ENCODE measurements at regions not wholly inside any gene's neighbourhood (a gene's known extent, or its start where the extent isn't known, plus 50 kb on each side); places are given as distances from the start of the nearest gene placed in this dataset.
"Not testable (repeated sequence)": the region's sequence is repeated elsewhere in the genome, so short reads cannot be mapped to it uniquely, and the experiment has no call there.

DNA sequence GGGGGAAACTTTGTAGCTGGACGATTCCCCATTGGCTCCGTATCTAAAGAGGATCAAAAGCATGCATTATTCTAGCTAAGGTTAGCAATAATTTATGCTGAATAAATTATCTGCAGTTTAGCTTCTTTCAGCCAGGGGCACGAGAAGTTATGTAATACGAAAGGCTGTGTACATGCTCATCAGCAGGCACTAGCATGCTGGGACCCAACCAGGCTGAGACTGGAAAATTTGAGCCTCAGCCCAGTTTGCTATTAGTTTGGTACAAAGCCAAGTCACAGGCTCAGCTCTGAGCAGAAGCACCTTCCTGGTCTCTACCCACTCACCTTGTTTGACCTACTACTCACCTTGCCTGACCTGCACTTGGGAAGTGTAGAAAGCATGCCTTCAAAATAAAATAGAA lies 328.1 kb upstream of the ARID1B start:
- DNase-seq (no peak), ATAC-seq (no peak)
- no peak overlapping the region for H3K4me3 Mint-ChIP-seq
- H3K9me3 Mint-ChIP-seq: peaks cover 4% of the 10 kb centered on the region
- H3K36me3 Mint-ChIP-seq (ENCODE audit: low read depth): no peaks in the 10 kb centered on the region
- no peaks in the 10 kb centered on the region for H3K4me1 Mint-ChIP-seq
- no peaks in the 10 kb centered on the region for H3K27me3 Mint-ChIP-seq
- no peak overlapping the region for H3K27ac Mint-ChIP-seq

DNA sequence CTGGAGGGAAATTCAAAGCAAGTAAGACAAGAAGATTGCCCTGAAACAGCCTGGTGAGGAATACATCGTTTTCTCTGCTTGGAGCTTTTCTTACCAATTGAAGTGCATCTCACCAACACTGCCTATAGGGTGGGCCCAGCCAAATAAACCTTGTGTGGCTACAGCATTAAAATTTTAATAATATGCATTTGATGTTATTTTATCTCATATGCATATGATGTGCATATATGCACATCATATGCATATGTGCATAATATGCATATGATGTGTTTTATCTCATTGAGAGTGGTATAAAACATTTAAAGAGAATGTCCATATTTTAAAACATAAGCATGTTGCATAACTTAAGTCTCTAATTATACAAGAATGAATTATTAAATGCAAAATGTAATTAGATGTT lies 328.6 kb upstream of the ARID1B start:
- Mint-ChIP-seq H3K9me3 (peaks cover 4% of the 10 kb centered on the region), H3K4me1 (no peaks in the 10 kb centered on the region), H3K4me3 (no peak overlapping the region), H3K36me3 (ENCODE audit: low read depth) (no peaks in the 10 kb centered on the region), H3K27ac (no peak overlapping the region), H3K27me3 (no peaks in the 10 kb centered on the region)
- ATAC-seq: no peak
- DNase-seq: no peak

DNA sequence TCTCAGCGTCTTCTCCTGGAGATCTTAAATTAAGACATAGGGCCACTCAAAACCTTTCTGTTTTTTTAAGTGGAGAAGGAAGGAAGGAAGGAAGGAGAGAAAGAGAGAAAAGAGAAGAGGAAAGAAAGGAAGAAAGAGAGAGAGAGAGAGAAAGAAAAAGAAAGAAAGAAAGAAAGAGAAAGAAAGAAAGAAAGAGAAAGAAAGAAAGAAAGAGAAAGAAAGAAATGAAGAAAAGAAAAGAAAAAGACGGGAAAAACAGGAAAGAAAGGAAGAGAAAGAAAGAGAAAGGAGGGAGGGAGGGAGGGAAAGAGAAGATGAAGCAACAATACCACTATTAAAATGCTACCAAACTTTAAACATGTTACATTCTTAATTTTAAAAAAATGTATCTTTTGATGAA lies 336.5 kb upstream of the ARID1B start:
- no peak for DNase-seq
- Mint-ChIP-seq H3K27me3 (no peaks in the 10 kb centered on the region), H3K4me1 (no peaks in the 10 kb centered on the region), H3K36me3 (ENCODE audit: low read depth) (no peaks in the 10 kb centered on the region), H3K27ac (no peak overlapping the region), H3K4me3 (no peak overlapping the region), H3K9me3 (no peaks in the 10 kb centered on the region)
- ATAC-seq: no peak

DNA sequence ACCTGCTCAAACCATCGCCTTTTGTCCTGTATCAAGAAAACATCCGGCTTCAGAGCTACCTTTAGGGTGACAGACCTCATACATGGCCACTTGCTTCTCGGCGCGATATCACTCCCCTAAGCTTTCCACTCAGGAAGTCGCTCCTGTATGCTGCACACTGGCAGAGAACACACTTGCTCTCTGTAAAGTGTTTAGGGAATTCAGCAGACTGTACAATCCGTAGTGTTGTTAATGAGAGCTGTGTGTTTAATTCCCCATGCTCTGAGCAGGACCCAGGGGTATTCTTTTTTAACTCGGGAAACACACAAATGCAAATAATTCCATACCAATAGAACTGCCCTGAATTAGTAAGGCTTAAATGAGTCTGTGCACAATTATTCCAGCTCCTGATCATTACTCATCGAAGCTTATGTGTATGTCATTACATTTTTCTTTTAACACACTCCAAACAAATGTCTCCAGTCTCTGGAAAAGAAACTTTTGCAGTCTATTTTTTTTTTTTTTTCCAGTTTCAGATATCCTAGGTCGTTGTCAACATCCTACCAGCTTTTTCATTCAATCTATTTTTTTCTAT lies 338.7 kb upstream of the ARID1B start:
- DNase-seq (no peak), ATAC-seq (no peak)
- Mint-ChIP-seq H3K4me3 (no peak overlapping the region), H3K27me3 (no peaks in the 10 kb centered on the region), H3K4me1 (no peaks in the 10 kb centered on the region), H3K9me3 (no peaks in the 10 kb centered on the region), H3K36me3 (ENCODE audit: low read depth) (no peaks in the 10 kb centered on the region), H3K27ac (no peak overlapping the region)

DNA sequence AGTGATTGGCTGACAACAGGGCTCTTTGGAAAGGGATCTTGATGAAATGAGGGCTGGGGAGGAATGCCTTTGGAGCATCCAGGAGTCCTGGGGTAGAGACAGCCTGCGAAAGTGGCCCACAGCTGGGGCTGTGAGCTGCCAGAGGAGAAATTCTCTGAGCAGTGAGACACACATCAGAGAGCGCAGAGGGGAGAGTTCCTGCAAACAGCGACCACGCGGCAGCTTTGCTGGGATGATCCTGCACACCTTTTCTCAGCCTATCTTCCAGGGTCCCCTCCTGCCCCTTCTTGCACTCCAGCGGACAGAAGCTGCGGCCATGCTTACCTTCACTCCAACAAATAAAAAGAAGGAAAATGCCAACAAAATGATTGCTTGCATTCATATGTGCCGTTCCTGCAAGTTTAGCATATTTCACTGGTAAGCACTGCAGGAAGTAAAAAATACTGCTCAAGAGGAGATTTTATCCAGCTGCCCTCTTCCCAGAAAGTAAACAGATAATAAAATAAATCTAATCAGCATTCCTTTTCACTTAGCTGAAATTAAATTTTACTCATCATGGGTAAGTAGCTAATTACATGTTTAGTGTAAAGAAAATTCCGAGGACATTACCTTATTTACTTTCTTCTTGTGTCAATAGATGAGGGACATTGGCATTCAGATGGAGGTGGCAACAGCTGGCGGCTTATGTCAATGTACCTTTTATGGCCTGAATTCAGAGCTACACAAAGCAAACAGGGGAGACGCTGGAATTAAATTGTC lies 339.9 kb upstream of the ARID1B start:
- Mint-ChIP-seq H3K4me3 (no peak overlapping the region), H3K27me3 (no peaks in the 10 kb centered on the region), H3K36me3 (ENCODE audit: low read depth) (no peaks in the 10 kb centered on the region), H3K4me1 (no peaks in the 10 kb centered on the region), H3K27ac (no peak overlapping the region), H3K9me3 (no peaks in the 10 kb centered on the region)
- ATAC-seq (no peak), DNase-seq (no peak)

DNA sequence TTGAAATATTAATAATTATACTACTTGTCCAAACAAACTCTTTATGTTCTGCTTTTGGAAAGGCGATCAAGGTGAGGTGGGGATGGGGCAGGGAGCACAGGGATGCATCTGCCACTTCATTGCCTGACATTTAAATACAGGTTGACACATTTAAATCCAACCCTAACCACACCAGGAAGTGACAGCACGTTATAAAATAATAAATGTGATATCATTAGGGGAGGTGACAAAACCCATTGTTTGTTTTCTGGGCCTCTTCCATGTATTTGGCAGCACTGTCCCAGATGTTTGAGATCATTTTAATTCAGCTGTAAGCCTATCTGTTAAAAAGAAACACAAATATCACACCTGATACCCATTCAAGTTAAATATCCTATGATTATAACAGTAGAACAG lies 342.4 kb upstream of the ARID1B start:
- no peak for DNase-seq
- no peaks in the 10 kb centered on the region for H3K9me3 Mint-ChIP-seq
- H3K4me1 Mint-ChIP-seq: no peaks in the 10 kb centered on the region
- no peaks in the 10 kb centered on the region for H3K27me3 Mint-ChIP-seq
- no peak for ATAC-seq
- H3K27ac Mint-ChIP-seq: no peak overlapping the region
- no peak overlapping the region for H3K4me3 Mint-ChIP-seq
- no peaks in the 10 kb centered on the region for H3K36me3 Mint-ChIP-seq (ENCODE audit: low read depth)

DNA sequence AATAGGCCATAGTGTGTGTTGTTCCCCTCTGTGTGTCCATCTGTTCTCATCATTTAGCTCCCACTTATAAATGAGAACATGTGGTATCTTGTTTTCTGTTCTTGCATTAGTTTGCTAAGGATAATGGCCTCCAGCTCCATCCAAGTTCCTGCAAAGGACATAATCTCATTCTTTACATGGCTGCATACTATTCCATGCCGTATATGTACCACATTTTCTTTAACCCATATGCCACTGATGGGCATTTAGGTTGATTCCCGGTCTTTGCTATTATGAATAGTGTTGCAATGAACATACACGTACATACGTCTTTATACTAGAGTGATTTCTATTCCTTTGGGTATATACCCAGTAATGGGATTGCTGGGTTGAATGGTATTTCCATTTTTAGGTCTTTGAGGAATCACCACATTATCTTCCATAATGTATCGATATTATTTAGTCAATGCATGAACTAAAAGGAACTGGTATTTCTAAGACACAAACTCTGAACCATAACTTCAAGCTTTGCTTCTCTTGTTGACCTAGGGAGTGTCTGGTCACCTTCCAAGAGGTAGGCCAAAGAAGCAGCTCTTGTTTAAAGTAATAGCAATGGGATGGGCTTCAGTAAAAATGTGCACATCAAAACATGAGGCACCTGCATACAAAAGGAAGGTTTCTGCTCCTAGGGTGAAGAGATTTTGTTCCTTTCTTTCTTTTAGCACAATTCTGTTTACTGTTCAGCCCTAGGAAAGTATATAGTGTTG lies 343.0 kb upstream of the ARID1B start:
- DNase-seq (no peak), ATAC-seq (no peak)
- no peaks in the 10 kb centered on the region for H3K36me3 Mint-ChIP-seq (ENCODE audit: low read depth)
- H3K9me3 Mint-ChIP-seq: no peaks in the 10 kb centered on the region
- H3K4me1 Mint-ChIP-seq: no peaks in the 10 kb centered on the region
- H3K4me3 Mint-ChIP-seq: no peak overlapping the region
- H3K27ac Mint-ChIP-seq: no peak overlapping the region
- H3K27me3 Mint-ChIP-seq: no peaks in the 10 kb centered on the region

DNA sequence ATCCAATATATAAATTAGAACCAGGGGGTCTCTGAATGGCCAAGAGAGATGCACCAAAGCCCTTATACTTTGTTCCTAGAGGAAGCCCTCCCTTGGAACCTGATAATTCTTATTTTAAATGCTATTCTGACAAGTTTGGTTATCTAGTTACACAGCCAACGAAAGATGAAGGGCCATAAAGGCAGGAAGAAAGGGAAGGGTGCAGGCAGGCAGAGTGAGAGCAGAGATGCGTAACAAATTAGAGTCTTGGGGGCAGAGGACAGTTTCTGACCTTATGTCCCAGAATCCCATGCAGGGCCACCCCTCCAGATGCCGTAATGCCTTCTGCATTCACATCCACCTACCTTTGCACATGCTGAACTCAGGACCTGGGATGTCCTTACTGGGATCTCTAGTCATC lies 344.6 kb upstream of the ARID1B start:
- no peak for ATAC-seq
- Mint-ChIP-seq H3K27ac (no peak overlapping the region), H3K4me3 (no peak overlapping the region), H3K4me1 (no peaks in the 10 kb centered on the region), H3K36me3 (ENCODE audit: low read depth) (no peaks in the 10 kb centered on the region), H3K27me3 (no peaks in the 10 kb centered on the region), H3K9me3 (no peaks in the 10 kb centered on the region)
- DNase-seq: no peak

DNA sequence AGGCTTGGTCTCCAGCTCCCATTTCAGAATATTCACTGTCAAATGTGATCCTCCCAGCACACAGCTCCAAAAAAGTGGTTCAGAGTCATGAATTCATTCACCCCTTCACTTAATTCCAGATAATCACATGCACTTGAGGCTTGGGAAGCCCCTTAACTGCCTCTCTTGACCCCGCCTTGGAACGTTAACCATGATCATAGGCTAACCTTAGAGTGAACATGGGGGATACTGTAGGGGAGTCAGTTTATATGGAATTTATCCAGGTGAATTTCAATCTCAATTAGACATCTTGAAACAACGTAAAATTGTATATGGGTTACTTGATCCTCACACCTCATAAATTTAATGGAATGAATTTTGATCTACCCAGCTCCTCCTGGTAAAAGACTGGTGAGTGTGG lies 346.8 kb upstream of the ARID1B start:
- H3K27me3 Mint-ChIP-seq: no peaks in the 10 kb centered on the region
- no peak overlapping the region for H3K27ac Mint-ChIP-seq
- no peaks in the 10 kb centered on the region for H3K9me3 Mint-ChIP-seq
- H3K4me1 Mint-ChIP-seq: no peaks in the 10 kb centered on the region
- ATAC-seq (no peak), DNase-seq (no peak)
- H3K36me3 Mint-ChIP-seq (ENCODE audit: low read depth): no peaks in the 10 kb centered on the region
- no peak overlapping the region for H3K4me3 Mint-ChIP-seq

DNA sequence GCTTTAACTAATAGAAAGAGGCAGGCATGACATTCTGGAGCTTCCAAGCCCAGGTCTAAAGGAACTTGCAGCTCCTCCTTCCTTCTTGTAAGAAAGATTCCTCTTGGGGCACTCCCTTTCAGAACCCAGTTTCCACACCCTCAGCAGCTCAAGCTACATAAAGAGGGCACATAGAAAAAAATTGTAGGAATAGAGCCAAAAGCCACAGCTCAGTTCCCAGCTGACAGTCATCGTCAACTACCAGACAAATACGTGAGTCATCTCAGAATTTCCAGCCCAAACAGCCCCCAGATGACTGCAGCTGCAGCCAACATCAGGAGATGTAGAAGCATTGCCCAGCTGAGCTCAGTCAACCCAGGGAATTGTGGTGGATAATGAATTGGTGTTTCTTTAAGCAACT lies 349.8 kb upstream of the ARID1B start:
- ATAC-seq (peak; percentile 50), DNase-seq (no peak)
- no peaks in the 10 kb centered on the region for H3K9me3 Mint-ChIP-seq
- no peaks in the 10 kb centered on the region for H3K27me3 Mint-ChIP-seq
- peaks cover 2% of the 10 kb centered on the region for H3K36me3 Mint-ChIP-seq (ENCODE audit: low read depth)
- H3K4me3 Mint-ChIP-seq: no peak overlapping the region
- peaks cover 27% of the 10 kb centered on the region for H3K4me1 Mint-ChIP-seq
- H3K27ac Mint-ChIP-seq: no peak overlapping the region

DNA sequence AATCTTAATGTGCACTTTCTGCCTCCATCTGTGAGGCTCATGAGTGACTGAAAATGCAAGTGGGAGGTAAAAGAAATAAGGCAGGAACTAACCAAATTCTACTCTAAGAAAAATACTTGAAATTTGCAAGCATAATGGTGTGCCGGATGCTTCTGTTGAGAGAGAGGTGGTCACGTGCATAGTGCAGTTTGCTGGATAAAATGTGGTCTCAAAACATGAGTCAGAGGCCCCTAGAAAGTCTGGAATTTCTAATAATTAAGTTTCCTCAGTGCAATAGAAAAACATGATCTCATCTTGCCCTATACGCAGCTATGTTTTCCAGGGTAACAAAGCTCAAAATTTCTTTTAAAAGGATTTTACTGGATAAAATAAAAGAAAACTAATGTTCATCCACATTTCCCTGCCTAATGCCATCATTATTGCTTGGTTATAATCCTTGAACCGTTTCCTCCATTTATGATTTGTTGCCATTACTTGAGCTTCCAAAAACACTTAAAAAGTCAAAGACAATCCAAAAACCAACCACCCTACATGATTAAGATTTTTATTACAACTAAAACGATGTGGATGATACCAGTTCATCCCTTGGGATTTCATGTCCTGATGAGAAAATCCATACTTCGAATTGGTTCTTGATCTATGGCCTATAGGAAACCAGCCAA lies 351.7 kb upstream of the ARID1B start:
- no peak for ATAC-seq
- H3K4me1 Mint-ChIP-seq: peaks cover 31% of the 10 kb centered on the region
- no peak overlapping the region for H3K27ac Mint-ChIP-seq
- DNase-seq: no peak
- H3K27me3 Mint-ChIP-seq: no peaks in the 10 kb centered on the region
- H3K9me3 Mint-ChIP-seq: peaks cover 4% of the 10 kb centered on the region
- H3K36me3 Mint-ChIP-seq (ENCODE audit: low read depth): peaks cover 2% of the 10 kb centered on the region
- H3K4me3 Mint-ChIP-seq: no peak overlapping the region

DNA sequence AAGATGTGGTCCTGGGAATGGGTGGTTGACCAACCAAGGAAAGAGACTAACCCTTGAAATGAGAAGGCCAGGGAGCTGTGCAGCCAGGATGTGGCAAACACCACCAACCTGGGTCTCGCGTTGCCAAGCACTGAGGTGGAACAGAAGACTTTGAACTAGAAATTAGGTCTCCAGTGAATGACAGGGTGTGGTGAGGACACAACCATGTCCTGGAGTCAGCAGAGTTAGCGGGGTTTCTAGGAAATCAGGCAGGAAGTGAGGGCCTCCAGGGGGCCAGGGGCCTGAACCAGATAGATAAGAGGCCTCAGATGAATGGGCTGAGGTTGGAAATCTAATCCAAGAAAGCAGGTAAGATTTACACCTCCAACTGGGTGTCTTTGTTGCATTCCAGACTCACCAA lies 353.3 kb upstream of the ARID1B start:
- peak; percentile 30 for DNase-seq
- H3K9me3 Mint-ChIP-seq: peaks cover 4% of the 10 kb centered on the region
- peak; percentile 52 for ATAC-seq
- no peak overlapping the region for H3K4me3 Mint-ChIP-seq
- peaks cover 2% of the 10 kb centered on the region for H3K36me3 Mint-ChIP-seq (ENCODE audit: low read depth)
- H3K27me3 Mint-ChIP-seq: no peaks in the 10 kb centered on the region
- peaks cover 31% of the 10 kb centered on the region for H3K4me1 Mint-ChIP-seq
- peak overlapping the region; percentile 63 for H3K27ac Mint-ChIP-seq

DNA sequence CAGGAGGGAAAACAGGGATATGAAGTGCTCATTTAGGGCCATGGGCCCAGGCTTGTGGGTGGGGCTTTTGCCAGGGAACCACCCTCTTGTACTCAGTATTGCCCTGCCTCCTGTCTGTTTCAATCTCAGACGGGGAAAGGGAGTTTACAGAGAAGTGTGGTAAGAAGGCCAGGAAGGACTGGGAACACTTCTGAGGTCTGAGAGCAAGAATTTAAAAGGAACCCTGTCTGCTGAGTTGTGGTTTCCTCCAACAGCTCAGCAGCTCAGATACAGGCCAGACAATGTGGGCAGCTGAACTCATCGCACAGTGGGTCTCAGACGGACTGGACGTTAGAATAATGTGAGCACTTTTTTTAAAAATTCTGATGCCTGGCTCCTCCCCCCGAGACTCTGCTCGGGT lies 354.1 kb upstream of the ARID1B start:
- Mint-ChIP-seq H3K9me3 (peaks cover 4% of the 10 kb centered on the region), H3K27ac (peak overlapping the region; percentile 63), H3K27me3 (no peaks in the 10 kb centered on the region), H3K4me1 (peaks cover 31% of the 10 kb centered on the region), H3K36me3 (ENCODE audit: low read depth) (peaks cover 2% of the 10 kb centered on the region), H3K4me3 (no peak overlapping the region)
- ATAC-seq (peak; percentile 25), DNase-seq (no peak)

DNA sequence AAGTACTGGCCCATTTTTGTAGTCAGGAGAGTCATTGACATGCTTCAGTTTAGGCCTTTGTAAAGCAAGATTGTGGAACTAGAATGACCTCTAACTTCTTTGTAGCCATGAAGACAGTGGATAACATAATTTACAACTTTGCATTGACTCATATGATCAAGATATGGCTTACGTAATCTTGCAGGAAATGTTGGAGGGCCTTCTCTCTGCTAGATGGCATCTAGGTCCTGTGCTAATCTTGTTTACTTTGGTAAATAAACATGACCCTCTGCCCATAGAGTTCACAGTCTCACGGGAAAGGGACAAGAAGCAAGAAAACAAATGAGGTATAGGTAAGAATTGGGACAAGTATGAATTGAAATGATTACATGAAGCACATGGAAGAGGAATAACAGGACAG lies 355.2 kb upstream of the ARID1B start:
- Mint-ChIP-seq H3K27ac (no peak overlapping the region), H3K36me3 (ENCODE audit: low read depth) (peaks cover 2% of the 10 kb centered on the region), H3K4me3 (no peak overlapping the region), H3K27me3 (no peaks in the 10 kb centered on the region), H3K4me1 (peaks cover 31% of the 10 kb centered on the region), H3K9me3 (peaks cover 4% of the 10 kb centered on the region)
- ATAC-seq: no peak
- no peak for DNase-seq

DNA sequence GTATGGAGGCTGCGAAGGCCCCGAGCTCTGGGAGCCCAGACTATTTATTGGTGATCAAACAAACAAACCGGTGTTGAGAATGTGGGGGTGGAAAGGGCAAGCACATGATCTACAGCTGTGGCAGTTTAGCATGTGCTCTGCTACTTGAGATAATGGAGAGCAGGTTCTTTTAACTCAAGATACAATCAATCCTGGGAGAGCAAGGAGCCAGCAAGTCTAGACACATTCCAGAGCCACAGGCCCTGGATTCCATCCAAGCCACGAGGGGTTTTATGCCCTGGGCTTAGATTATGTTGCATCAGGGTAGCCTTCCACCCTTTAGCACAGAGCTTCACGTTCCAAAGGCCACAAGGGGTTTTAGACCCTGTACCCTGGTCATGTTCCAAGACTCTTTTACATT lies 355.9 kb upstream of the ARID1B start:
- not testable (repeated sequence) for H3K27me3 Mint-ChIP-seq; H3K4me3 Mint-ChIP-seq; H3K9me3 Mint-ChIP-seq; DNase-seq; H3K36me3 Mint-ChIP-seq (ENCODE audit: low read depth); H3K27ac Mint-ChIP-seq; ATAC-seq
- peaks cover 31% of the 10 kb centered on the region for H3K4me1 Mint-ChIP-seq

All from activated naive CD8-positive, alpha-beta T cell treated with anti-CD3 and anti-CD28 coated beads, Interleukin-2, amount 50 U/mL, for 24 hours (primary cell).